ENCODE measurements at regions not wholly inside any gene's neighbourhood (a gene's known extent, or its start where the extent isn't known, plus 50 kb on each side); places are given as distances from the start of the nearest gene placed in this dataset.

- DNase-seq = no peak
Measured at GRCh38 chr6:167755461-167755860, 71.2 kb upstream of the AFDN start.

GRCh38 chr6:167756597-167756996 is 70.1 kb upstream of the AFDN start:
- no peak for DNase-seq

DNA sequence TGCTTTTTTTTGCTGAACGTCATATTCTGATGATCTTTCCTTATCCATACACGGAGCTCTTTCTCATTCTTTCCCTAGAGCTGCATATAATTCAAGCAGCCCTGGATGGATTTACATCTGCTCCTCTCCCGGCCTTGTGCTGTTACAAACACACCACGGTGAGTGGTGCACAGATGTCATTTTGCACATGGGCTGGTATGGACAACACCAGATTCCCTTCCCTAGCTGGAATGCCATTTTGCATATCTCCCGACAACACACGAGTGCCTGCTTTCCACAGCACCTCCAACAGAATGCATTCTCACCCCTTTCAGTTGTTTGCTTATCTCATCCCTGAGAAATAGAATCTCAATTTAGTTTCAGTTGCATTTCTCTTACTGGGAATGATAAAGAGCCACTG is 69.5 kb upstream of the AFDN start:
- no peak for DNase-seq

GRCh38 chr6:167757821-167758220 is 68.9 kb upstream of the AFDN start:
- no peak for DNase-seq

DNA sequence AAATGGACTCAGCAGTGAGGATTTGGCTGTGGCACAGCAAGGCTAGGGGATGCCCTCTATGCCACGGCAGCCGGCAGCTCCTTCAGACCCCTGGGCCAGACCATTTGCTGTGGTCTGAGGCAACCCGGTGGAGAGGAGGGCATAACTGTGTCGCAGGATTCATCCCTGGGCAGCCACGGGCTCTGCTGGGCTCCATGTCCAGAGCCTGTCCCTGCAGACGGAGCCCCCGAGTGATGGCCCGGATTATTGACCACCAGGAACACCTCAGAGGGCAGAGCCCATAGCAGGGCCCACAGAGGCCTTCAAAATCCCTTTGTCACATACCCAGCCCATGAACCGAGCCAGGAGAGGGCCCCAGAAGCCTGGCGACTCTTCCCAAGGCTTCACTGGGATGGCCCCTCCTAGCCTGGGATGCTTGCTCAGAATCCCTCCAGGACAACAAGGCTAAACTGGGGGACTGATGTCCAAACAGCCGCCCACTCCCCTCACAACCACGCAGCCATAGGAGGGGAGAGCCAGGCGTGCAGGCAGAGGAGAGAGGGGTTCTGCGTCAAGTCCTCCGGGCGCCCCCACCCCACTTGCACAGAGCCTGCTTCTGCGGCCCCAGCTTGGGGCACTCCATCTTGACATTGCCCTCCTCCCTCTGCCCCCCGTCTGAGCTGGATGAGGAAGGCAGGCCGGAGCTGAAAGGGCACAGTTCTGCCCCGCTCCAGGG is 68.2 kb upstream of the AFDN start:
- no peak for DNase-seq

GRCh38 chr6:167759206-167759605 is 67.5 kb upstream of the AFDN start:
- no peak for DNase-seq

GRCh38 chr6:167759912-167760311 is 66.8 kb upstream of the AFDN start:
- DNase-seq = no peak

GRCh38 chr6:167760979-167761793 is 65.5 kb upstream of the AFDN start:
- peak; percentile 75 to 76 for DNase-seq

DNA sequence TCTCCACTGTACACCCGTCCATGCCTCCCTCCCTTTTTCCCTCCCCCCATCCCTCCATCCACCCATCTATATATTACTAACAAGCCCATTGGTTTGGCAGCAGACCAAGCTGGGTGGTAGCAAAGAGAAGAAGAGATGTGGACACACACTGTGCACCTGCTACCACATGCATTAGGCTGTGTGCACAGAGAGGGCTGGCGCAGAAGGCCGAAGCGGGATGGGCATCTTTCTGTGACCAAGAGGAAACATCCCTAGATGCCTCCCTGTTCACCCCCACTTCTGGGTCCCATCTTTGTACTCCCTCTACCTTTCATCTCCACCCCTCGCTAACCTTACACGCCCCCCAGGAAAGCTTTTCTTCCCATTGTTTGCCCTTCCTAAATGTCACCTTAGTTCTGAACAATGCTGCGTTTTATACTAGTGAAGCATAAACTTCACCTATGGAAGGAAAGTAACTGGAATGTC is 64.9 kb upstream of the AFDN start:
- DNase-seq = no peak

DNA sequence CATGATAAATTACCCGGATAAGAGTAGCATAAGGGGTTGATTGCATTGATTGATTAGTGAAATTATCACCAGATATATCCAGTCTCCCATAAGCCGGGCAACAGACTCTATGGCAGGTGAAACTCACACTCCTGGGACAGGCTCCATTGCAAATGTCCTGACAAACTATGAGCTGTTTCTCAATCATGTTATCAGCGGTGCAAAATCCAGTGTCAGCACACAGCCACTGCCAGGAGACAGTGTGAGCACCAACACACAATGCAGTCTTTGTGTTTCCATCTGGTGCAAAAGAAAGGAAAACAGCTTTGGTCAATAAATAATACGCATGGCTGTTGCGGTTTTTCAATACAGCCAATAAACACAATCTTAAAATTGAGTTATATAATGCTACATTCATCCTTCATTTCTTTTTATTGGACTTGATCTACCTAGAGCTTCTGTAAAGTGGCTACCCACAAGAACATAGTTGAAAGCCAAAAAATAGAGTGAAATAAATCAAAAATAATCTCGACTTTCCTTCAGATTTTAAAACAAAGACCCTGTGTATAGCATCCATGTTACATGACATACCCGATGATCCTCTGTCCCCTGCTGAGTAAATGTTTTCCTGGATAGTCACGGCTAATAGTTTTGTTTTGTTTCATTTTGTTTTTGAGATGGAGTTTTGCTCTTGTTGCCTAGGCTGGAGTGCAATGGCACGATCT is 64.3 kb upstream of the AFDN start:
- no peak for DNase-seq

GRCh38 chr6:167763056-167763944 is 63.4 kb upstream of the AFDN start:
- DNase-seq = no peak

DNA sequence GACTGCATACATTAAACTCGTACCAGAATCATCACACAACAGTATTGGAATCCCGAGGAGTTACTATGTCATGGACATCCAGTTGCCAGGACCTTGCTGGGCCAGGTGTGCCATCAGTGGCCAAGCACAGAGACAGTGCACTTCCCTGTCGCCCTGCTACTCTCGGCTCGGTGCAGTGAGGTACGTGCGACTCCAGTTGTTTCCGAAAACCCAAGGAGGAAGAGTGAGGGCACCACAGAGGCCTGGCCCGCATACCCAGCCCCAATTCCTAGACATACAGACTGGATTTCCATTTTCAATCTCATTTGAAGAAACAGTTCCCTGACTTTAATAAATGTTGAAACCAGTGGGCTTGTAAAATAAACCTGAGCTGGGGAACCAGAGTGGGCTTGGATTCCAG is 62.5 kb upstream of the AFDN start:
- DNase-seq = no peak

- DNase-seq = no peak
Measured at GRCh38 chr6:167764713-167765479, 61.8 kb upstream of the AFDN start.

DNA sequence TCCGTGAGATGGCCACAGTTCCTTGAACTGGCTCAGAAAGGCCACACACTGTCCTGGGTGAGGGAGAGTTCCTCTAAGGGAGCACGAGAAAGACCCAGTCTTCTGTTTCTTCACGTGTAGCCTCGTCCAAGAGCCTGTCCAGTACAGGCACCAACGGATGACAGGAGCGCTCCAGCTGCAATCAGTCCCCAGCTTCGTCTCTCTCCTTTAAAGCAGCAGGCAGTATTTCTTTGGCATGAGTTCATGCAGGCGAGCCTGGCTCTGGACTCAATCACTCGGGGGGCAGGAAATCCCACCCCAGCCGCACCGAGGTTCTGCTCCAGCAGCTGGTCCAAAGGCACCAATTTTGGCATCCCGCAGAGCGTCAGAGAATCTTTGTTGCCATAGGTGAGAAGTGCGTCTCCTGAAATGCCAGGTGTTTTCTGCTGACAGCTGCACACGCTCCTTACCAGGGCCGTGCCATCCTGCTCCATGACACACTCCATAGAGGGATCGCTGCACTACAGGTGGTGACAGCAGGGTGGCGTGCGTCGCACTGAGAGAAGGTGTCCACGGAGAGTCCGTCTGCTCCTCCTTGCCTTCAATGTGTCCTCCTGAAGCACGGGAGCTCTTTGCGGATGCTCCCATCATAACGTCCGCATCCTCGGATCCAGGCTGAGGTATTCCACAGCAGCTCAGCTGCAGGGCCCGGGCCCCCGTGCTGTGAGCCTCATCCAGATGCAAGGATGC is 59.6 kb upstream of the AFDN start:
- DNase-seq = no peak

DNA sequence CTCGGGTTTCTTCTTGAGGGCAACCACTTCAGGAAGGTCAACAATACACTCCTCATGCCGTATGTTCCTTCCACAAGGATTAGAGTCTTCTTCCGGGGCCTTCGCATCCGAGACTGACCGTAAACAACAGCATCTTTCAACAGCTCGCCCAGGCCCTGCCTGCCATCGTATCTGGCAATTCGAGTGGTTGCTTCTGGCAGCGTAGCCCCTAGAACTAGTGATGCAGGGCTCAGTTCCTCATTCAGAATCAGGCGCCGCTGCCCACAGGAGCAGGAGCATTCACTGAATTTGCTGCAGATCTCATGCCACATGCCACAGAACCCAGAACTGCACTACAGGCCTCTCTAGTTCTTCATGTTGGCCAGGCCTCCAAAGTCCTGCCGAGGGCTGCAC is 59.0 kb upstream of the AFDN start:
- no peak for DNase-seq

DNA sequence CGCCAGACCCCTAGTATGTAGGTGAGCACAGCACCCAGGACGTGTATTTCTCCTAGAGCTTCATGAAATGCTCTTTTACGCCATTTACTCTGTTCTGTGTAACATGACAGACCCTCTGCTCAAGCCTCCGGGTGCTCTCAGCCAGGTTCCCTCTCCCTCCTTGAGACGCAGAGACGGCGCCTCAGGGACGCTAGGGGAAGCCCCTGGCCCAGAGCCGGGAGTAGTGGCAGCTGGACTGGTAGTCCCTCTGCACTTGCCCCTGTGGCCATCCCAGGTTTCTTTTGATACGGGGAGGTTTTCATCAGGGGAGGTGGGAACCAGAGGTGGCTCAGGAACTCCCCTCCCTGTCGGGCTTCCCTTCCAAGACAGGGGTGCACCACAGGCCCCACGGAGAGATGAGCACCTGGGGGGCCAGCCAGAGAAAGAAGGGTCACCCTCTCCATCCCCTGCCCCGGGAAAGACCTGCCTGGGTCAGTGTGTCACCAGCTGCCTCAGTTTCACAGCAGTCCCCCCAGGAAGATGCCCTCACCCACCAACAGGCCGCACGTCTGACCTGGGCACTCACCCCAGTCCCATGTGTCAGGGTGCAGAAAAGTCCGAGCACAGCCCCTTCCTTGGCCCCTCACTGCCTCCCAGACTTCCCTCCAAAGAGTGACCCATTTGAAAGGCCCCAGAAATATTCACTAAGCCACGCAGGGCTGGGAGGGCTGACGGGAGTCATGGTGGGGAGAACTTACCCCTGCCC is 58.1 kb upstream of the AFDN start:
- DNase-seq = no peak

DNA sequence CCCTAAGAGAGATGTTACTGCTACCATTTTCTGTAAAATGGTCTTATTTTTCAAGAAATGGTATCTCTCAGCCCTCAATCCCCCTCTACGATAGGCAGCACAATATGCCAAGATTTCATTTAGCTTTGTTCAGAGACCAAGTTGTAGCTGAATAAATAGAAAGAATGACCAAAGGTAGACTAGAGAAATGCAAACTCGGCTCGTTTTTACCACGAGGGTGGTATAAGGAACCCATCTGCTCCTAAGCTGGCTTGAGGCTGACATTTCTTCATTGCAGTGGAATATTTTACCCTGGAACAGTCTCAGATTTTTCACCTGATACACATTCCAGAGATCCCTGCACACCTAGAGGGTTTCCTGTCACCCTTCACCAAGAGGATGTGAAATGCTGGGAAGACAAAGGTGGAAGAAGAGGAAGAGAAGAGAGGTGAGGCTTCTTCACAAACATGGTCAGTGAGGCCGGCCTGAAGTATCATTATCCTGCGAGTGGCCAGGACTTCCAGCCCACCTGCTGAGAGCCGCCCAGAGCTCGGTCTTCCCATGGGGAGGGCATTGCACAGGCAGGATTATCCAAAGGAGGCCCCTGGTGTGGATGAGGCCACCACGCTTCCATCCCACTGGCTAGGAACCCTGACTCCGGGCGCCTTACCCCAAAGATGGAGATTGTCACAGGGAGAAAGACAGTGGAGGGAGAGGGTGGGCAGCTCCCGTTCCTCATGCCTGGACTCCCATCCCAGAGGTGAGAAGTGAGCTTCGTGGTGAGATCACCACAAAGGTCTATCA is 57.1 kb upstream of the AFDN start:
- no peak for DNase-seq

DNA sequence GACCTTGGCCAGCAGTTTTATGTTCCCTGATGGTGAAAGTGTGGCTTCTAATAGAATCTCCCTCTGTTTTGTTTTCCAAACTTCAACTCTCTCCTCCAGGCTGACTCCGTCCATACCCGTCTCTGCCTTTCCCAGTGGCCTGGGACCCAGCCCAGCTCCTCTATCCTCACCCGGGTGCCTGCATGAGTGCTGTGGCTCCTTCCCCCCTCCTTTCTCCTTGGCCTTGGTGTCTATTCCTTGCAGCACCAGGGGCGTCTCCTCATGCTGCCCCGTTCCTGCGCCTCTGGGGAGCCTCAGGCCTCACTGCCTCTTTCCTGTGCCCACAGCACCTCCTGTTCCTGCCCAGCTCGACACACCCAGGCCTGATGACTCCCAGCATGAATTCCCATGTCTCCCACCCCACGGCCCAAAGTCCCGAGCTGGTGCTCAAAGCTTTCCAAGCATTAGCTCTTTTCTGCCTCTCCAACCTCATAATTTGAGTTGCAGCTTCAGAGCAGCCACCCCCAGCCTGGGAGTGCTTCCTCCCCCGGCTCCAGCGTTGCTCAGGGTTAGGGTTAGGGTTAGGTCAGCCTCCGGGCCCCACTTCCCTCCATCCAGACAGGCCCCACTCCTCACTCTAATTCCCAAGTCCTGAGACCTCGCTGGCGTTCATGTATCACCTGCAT is 56.3 kb upstream of the AFDN start:
- no peak for DNase-seq

All from right lung (tissue), 2 donors.